ENCODE measurements at regions not wholly inside any gene's neighbourhood (a gene's known extent, or its start where the extent isn't known, plus 50 kb on each side); places are given as distances from the start of the nearest gene placed in this dataset.

GRCh38 chr10:79014796-79015195 is 54.0 kb upstream of the ZMIZ1 start:
- no peaks in the 10 kb centered on the region for H3K36me3 ChIP-seq (ENCODE audit: low read depth)
- H3K27me3 ChIP-seq (ENCODE audit: insufficient read depth, poor library complexity, severe bottlenecking): no peaks in the 10 kb centered on the region
- H3K9me3 ChIP-seq (ENCODE audit: severe bottlenecking): no peaks in the 10 kb centered on the region
- no peak overlapping the region for H3K27ac ChIP-seq (ENCODE audit: poor library complexity, severe bottlenecking)
- no peak for ATAC-seq (ENCODE audit: low read depth)
- no peak overlapping the region for H3K4me3 ChIP-seq (ENCODE audit: severe bottlenecking)
- H3K4me1 ChIP-seq (ENCODE audit: insufficient read depth, poor library complexity, severe bottlenecking): peaks cover 11% of the 10 kb centered on the region
- TF ChIP-seq CTCF (IDR thresholded peaks at IDR 0.05; ENCODE audit: poor library complexity, severe bottlenecking): no peak
- no peak for DNase-seq (ENCODE audit: low spot score)

- DNase-seq (ENCODE audit: low spot score): peak; percentile 27
- no peaks in the 10 kb centered on the region for H3K36me3 ChIP-seq (ENCODE audit: low read depth)
- peak overlapping the region; percentile 54 for H3K27ac ChIP-seq (ENCODE audit: poor library complexity, severe bottlenecking)
Measured at GRCh38 chr10:79017882-79018520, 50.8 kb upstream of the ZMIZ1 start.

DNA sequence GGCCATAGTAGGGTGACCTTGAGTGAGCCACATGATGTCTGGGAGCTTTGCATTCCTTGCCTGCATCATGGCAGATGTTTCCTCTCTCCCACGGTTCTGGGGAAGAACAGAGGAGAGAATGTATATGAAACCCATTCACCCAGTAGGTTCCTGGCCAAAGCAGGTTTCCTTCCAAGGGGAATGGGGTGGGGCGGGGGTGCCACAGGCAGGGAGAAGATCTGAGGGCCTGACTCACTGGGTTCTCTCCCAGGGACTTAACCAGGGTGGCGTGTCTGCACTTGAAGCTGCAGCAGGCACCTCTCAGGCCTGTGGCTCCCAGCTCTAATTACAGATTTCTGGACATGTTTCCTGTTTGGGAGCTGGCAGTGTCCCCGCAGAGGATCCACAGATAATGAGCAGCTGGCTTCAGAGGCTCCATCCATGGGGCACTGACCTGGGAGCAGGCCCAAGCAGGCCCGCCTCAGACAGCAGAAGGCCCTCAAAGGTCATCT is 50.2 kb upstream of the ZMIZ1 start:
- Histone ChIP-seq H3K4me3 (ENCODE audit: severe bottlenecking) (no peak overlapping the region), H3K36me3 (ENCODE audit: low read depth) (no peaks in the 10 kb centered on the region)
- peak; percentile 94 for DNase-seq (ENCODE audit: low spot score)

More at GRCh38 chr10:79017882-79018520, 50.8 kb upstream of the ZMIZ1 start:
- Histone ChIP-seq H3K27me3 (ENCODE audit: insufficient read depth, poor library complexity, severe bottlenecking) (no peaks in the 10 kb centered on the region), H3K9me3 (ENCODE audit: severe bottlenecking) (no peaks in the 10 kb centered on the region), H3K4me1 (ENCODE audit: insufficient read depth, poor library complexity, severe bottlenecking) (peaks cover 11% of the 10 kb centered on the region), H3K4me3 (ENCODE audit: severe bottlenecking) (no peak overlapping the region)
- no peak for ATAC-seq (ENCODE audit: low read depth)
- no peak for TF ChIP-seq CTCF (IDR thresholded peaks at IDR 0.05; ENCODE audit: poor library complexity, severe bottlenecking)

More for the DNA sequence above, 50.2 kb upstream of the ZMIZ1 start:
- Histone ChIP-seq H3K9me3 (ENCODE audit: severe bottlenecking) (no peaks in the 10 kb centered on the region), H3K4me1 (ENCODE audit: insufficient read depth, poor library complexity, severe bottlenecking) (peaks cover 11% of the 10 kb centered on the region), H3K27ac (ENCODE audit: poor library complexity, severe bottlenecking) (peak overlapping the region; percentile 54), H3K27me3 (ENCODE audit: insufficient read depth, poor library complexity, severe bottlenecking) (no peaks in the 10 kb centered on the region)
- ATAC-seq (ENCODE audit: low read depth): peak; percentile 98
- no peak for TF ChIP-seq CTCF (IDR thresholded peaks at IDR 0.05; ENCODE audit: poor library complexity, severe bottlenecking)
